ENCODE measurements at regions not wholly inside any gene's neighbourhood (a gene's known extent, or its start where the extent isn't known, plus 50 kb on each side); places are given as distances from the start of the nearest gene placed in this dataset.

DNA sequence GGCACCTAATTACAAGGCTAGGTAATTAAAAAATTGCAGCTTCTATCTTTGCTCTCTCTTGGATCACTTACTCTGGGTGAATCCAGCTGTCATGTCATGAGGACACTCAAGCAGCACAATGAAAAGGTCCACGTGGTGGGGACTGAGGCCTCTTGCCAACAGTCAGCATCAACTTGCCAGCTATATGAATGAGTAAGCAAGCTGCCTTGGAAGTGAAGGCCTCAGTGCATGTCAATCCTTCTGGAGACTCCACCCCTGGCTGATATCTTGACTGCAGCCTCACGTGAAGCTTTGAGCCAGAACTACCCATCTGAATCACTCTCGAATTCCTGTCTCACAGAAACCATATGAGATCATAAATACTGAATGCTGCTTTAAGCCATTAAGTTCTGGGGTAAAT, 140.5 kb downstream of the SNX18 start:
- DNase-seq, result no peak
- Mint-ChIP-seq H3K36me3 (ENCODE audit: low read depth) (no peaks in the 10 kb centered on the region), H3K27me3 (no peaks in the 10 kb centered on the region), H3K27ac (no peak overlapping the region), H3K9me3 (no peaks in the 10 kb centered on the region), H3K4me3 (no peak overlapping the region), H3K4me1 (ENCODE audit: low read depth) (peaks cover 13% of the 10 kb centered on the region)
- ChIA-PET CTCF (interaction anchor here (1.5 kb wide), 1 partner anchor 132 kb away, joined by 3 read pairs; no protein-coding TSS in a partner anchor), POLR2A (interaction anchor here (0.8 kb wide), 1 partner anchor 134 kb away, joined by 3 read pairs; no protein-coding TSS in a partner anchor)
- TF ChIP-seq, protein P1, sequence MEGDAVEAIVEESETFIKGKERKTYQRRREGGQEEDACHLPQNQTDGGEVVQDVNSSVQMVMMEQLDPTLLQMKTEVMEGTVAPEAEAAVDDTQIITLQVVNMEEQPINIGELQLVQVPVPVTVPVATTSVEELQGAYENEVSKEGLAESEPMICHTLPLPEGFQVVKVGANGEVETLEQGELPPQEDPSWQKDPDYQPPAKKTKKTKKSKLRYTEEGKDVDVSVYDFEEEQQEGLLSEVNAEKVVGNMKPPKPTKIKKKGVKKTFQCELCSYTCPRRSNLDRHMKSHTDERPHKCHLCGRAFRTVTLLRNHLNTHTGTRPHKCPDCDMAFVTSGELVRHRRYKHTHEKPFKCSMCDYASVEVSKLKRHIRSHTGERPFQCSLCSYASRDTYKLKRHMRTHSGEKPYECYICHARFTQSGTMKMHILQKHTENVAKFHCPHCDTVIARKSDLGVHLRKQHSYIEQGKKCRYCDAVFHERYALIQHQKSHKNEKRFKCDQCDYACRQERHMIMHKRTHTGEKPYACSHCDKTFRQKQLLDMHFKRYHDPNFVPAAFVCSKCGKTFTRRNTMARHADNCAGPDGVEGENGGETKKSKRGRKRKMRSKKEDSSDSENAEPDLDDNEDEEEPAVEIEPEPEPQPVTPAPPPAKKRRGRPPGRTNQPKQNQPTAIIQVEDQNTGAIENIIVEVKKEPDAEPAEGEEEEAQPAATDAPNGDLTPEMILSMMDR (IDR thresholded peaks at IDR 0.05), result no peak
- ATAC-seq, result no peak
- intact Hi-C loops (cut with micrococcal nuclease), result no loop called here

DNA sequence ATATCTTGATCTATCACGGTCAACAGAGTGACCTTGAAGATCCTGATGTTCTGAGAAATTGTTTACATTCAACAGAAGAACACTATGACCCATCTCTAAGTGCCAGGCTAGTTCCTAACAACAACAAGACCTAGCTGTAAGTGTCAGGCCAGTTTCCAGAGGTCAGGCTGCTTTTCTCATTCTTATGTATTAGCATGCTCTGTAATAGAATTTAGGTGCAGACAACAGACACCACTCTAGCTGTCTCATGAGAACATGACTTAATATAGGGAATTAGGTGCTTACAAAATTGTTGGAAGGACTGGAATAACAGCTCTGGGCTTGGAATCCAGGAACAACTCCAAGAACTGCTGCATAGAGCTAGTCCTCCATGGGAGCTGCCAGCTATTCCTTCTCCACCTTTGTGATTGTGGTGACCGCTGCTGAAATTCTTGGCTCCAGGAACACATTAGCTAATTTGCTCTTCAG, 138.7 kb downstream of the SNX18 start:
- Mint-ChIP-seq H3K27ac (no peak overlapping the region), H3K4me1 (ENCODE audit: low read depth) (peaks cover 13% of the 10 kb centered on the region), H3K4me3 (no peak overlapping the region), H3K9me3 (no peaks in the 10 kb centered on the region), H3K27me3 (no peaks in the 10 kb centered on the region), H3K36me3 (ENCODE audit: low read depth) (no peaks in the 10 kb centered on the region)
- TF ChIP-seq, protein P1 (IDR thresholded peaks at IDR 0.05), result no peak
- DNase-seq (no peak), ATAC-seq (no peak)
- ChIA-PET CTCF (interaction anchor here (0.8 kb wide), 1 partner anchor 133 kb away, joined by 3 read pairs; no protein-coding TSS in a partner anchor), POLR2A (no interaction called here)
- intact Hi-C loops (cut with micrococcal nuclease), result no loop called here

GRCh38 chr5:54655761-54656160, 138.2 kb downstream of the SNX18 start:
- TF ChIP-seq, protein P1 (IDR thresholded peaks at IDR 0.05), result no peak
- Mint-ChIP-seq H3K36me3 (ENCODE audit: low read depth) (no peaks in the 10 kb centered on the region), H3K27ac (no peak overlapping the region), H3K4me3 (no peak overlapping the region), H3K27me3 (no peaks in the 10 kb centered on the region), H3K9me3 (no peaks in the 10 kb centered on the region), H3K4me1 (ENCODE audit: low read depth) (peaks cover 13% of the 10 kb centered on the region)
- POLR2A ChIA-PET, result no interaction called here
- DNase-seq (no peak), ATAC-seq (no peak)
- intact Hi-C loops (cut with micrococcal nuclease), result no loop called here
- CTCF ChIA-PET, result interaction anchor here (0.8 kb wide), 1 partner anchor 132 kb away, joined by 3 read pairs; no protein-coding TSS in a partner anchor

DNA sequence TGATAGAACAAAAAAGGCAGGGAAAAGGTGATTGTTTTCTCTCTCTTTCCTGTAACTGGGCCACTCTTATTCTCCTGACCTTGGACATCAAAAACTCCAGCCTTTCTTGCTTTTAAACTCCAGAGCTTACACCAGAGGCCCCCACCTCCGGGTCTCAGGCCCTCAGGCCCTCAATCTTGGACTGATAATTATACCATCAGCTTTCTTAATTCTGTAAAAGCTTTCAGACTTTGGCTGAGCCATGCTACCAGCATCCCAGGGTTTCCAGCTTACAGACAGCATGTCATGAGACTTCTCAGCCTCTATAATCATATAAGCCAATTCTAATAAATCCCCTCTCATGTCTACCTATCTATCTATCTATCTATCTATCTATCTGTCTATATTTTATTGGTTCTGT, 137.7 kb downstream of the SNX18 start:
- H3K4me3 Mint-ChIP-seq, result no peak overlapping the region
- intact Hi-C loops (cut with micrococcal nuclease), result no loop called here
- no peak overlapping the region for H3K27ac Mint-ChIP-seq
- TF ChIP-seq, protein P1 (IDR thresholded peaks at IDR 0.05), result no peak
- H3K36me3 Mint-ChIP-seq (ENCODE audit: low read depth), result no peaks in the 10 kb centered on the region
- ChIA-PET POLR2A (no interaction called here), CTCF (no interaction called here)
- H3K27me3 Mint-ChIP-seq, result no peaks in the 10 kb centered on the region
- ATAC-seq, result no peak
- H3K9me3 Mint-ChIP-seq, result no peaks in the 10 kb centered on the region
- no peak for DNase-seq
- peaks cover 13% of the 10 kb centered on the region for H3K4me1 Mint-ChIP-seq (ENCODE audit: low read depth)

DNA sequence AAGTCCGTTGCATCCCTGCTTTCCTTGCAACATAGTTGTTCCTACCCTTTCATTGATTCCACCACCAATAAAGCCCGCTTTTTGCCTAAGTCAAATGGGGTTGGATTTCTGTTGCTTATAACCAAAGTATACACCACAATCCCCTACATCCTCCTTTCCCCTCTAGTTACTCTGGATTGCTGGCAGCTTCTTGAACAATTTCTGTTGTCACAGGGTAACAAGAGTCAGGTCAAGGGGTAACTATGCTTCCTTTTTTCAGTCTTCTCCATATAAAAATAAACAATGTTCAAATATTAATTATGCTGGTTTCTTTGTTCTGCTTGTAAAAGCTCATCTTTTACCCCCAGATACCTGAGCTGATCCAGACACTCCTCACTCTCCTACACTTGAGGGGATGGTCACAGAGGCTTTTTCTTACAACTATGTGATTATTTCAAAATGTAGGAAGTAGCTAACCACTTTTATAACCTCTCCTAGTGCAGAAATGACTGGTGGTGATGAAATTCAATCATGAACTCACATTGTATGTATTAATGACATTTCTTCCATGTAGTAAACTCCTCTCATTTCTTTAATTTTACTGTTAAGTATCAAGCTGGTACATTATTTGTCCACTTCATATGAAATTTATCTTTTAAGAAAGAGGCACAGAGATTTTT, 136.5 kb downstream of the SNX18 start:
- Mint-ChIP-seq H3K4me1 (ENCODE audit: low read depth) (peaks cover 13% of the 10 kb centered on the region), H3K9me3 (no peaks in the 10 kb centered on the region), H3K27ac (no peak overlapping the region), H3K27me3 (no peaks in the 10 kb centered on the region), H3K4me3 (no peak overlapping the region), H3K36me3 (ENCODE audit: low read depth) (no peaks in the 10 kb centered on the region)
- intact Hi-C loops (cut with micrococcal nuclease), result no loop called here
- DNase-seq, result no peak
- CTCF ChIA-PET, result interaction anchor here (1.7 kb wide), 1 partner anchor 20 kb away, joined by 4 read pairs; no protein-coding TSS in a partner anchor
- TF ChIP-seq, protein P1 (IDR thresholded peaks at IDR 0.05), result no peak
- ATAC-seq, result no peak
- POLR2A ChIA-PET, result interaction anchor here (1.0 kb wide), 1 partner anchor 10 kb away, joined by 4 read pairs; no protein-coding TSS in a partner anchor

Data from activated CD8-positive, alpha-beta T cell treated with anti-CD3 and anti-CD28 coated beads for 36 hours (primary cell).